B cell (primary cell): ENCODE measurements at regions not wholly inside any gene's neighbourhood (a gene's known extent, or its start where the extent isn't known, plus 50 kb on each side); places are given as distances from the start of the nearest gene placed in this dataset.

Experiments
- ATAC-seq: fragments of 200-7000 bp; cut with Tn5 transposase; one replicate; pipeline ENCODE4 v1.10.0; 2021; ENCODE audit warnings: low read depth, mild to moderate bottlenecking, moderate number of reproducible peaks, moderate library complexity
- CTCF ChIA-PET: fragments of 350-600 bp; sonication (Branson Sonifier 250); formaldehyde crosslinking; loops from one replicate; lab custom pipeline; 2021; ENCODE audit warnings: antibody characterized with exemption, inconsistent platforms; lab: Charles Lee
- POLR2A ChIA-PET: fragments of 350-600 bp; sonication (Branson Sonifier 250); formaldehyde crosslinking; loops from one replicate; lab custom pipeline; 2021; ENCODE audit warnings: antibody characterized with exemption; lab: Charles Lee
- DNase-seq: peaks from one replicate; pipeline ENCODE4 v3.0.0; 2013
- H2AFZ ChIP-seq: 2 replicates; pipeline ENCODE4 v1.6.1; 2012; ENCODE audit warnings: mild to moderate bottlenecking, low read depth, low read length; ENCODE audit not compliant: insufficient read depth, poor library complexity, severe bottlenecking
- H3K27ac ChIP-seq, 2 donors: 1 replicate in 1 of 2; 2 replicates in 1 of 2; pipeline ENCODE4 v1.5.1; 2012 to 2013; ENCODE audit warnings: low read length in 2 of 2, mild to moderate bottlenecking in 2 of 2, moderate library complexity in 1 of 2
- H3K27me3 ChIP-seq, 4 experiments: fragments of 200-600 bp in 1 of 4; sonication (generic) in 1 of 4; replicated peaks in 1 of 4; 1 replicate in 2 of 4; 2 replicates in 2 of 4; pipeline versions ENCODE4 v1.6.1 to v1.7.0; 2013 to 2016; ENCODE audit warnings: low read length in 3 of 4, mild to moderate bottlenecking in 2 of 4, mixed read lengths in 1 of 4, moderate library complexity in 1 of 4; ENCODE audit not compliant: insufficient read depth in 4 of 4, control insufficient read depth in 3 of 4; ENCODE audit errors: control extremely low read depth in 1 of 4
- H3K36me3 ChIP-seq, 2 experiments: replicated peaks in 1 of 2; 1 replicate in 1 of 2; 2 replicates in 1 of 2; pipeline versions ENCODE4 v1.6.1 to v1.7.1; 2013; ENCODE audit warnings: low read length in 1 of 2; ENCODE audit not compliant: insufficient read depth in 2 of 2, control insufficient read depth in 1 of 2; ENCODE audit errors: control extremely low read depth in 1 of 2, extremely low read depth in 1 of 2
- H3K4me1 ChIP-seq, 2 donors: fragments of 200-600 bp in 1 of 2; sonication (generic) in 1 of 2; 1 replicate in 1 of 2; 2 replicates in 1 of 2; pipeline versions ENCODE4 v1.5.1 to v1.6.1; 2013 to 2017; ENCODE audit warnings: low read length in 2 of 2; ENCODE audit not compliant: control insufficient read depth in 2 of 2, insufficient read depth in 2 of 2
- H3K4me2 ChIP-seq: replicated peaks from 2 replicates; pipeline ENCODE3; 2012; ENCODE audit warnings: mild to moderate bottlenecking, low read depth, low read length; ENCODE audit not compliant: poor library complexity, severe bottlenecking
- H3K4me3 ChIP-seq, 5 experiments: fragments of 200-600 bp in 1 of 5; sonication (generic) in 1 of 5; 1 replicate in 3 of 5; 2 replicates in 2 of 5; pipeline versions ENCODE4 v1.5.1 to v1.7.0; 2011 to 2016; ENCODE audit warnings: low read length in 4 of 5, mild to moderate bottlenecking in 4 of 5, low read depth in 2 of 5, control low read depth in 1 of 5, moderate library complexity in 1 of 5; ENCODE audit not compliant: insufficient read depth in 1 of 5; ENCODE audit errors: control extremely low read depth in 1 of 5, extremely low read depth in 1 of 5
- H3K79me2 ChIP-seq: fragments of 200-600 bp; sonication (generic); one replicate; pipeline ENCODE4 v1.6.0; 2016; ENCODE audit warnings: low read length; ENCODE audit not compliant: control insufficient read depth, insufficient read depth
- H3K9ac ChIP-seq: fragments of 200-600 bp; sonication (generic); 2 replicates; pipeline ENCODE4 v1.6.1; 2017; ENCODE audit warnings: mild to moderate bottlenecking, low read length, moderate library complexity
- H3K9me3 ChIP-seq, 3 donors: one replicate each; pipeline versions ENCODE4 v1.6.1 to v1.7.1; 2013; ENCODE audit warnings: low read length in 2 of 3; ENCODE audit not compliant: control insufficient read depth in 2 of 3, insufficient read depth in 1 of 3; ENCODE audit errors: control extremely low read depth in 1 of 3
- H4K20me1 ChIP-seq: 2 replicates; pipeline ENCODE4 v1.6.0; 2012; ENCODE audit warnings: mild to moderate bottlenecking, low read length; ENCODE audit not compliant: insufficient read depth, control insufficient read depth, poor library complexity, severe bottlenecking
- H3K27ac Mint-ChIP-seq: one replicate; pipeline ENCODE4 v1.8.0; 2021; ENCODE audit warnings: mixed read lengths
- H3K27me3 Mint-ChIP-seq: one replicate; pipeline ENCODE4 v1.8.0; 2021; ENCODE audit warnings: mixed read lengths
- H3K4me1 Mint-ChIP-seq: one replicate; pipeline ENCODE4 v1.8.0; 2021; ENCODE audit warnings: mixed read lengths
- H3K4me3 Mint-ChIP-seq: one replicate; pipeline ENCODE4 v1.8.0; 2021; ENCODE audit warnings: mixed read lengths
- H3K9me3 Mint-ChIP-seq: one replicate; pipeline ENCODE4 v1.8.0; 2022; ENCODE audit warnings: mixed read lengths; ENCODE audit not compliant: insufficient read depth
- CTCF ChIP-seq: fragments of 200-600 bp; IDR thresholded peaks from one replicate; pipeline ENCODE4 v1.8.0; 2022; ENCODE audit warnings: antibody characterized with exemption, mild to moderate bottlenecking
- EZH2 ChIP-seq: IDR thresholded peaks from 2 replicates; pipeline ENCODE4 v1.6.1; 2012; ENCODE audit warnings: borderline replicate concordance, low read depth, mild to moderate bottlenecking, moderate library complexity, low read length; ENCODE audit not compliant: insufficient read depth, poor library complexity, severe bottlenecking
- WGBS: methylation state at CpG from one replicate; pipeline ENCODE4 v1.1.5; 2013; ENCODE audit warnings: missing lambda C conversion rate; ENCODE audit not compliant: insufficient coverage; 5-methylcytosine and 5-hydroxymethylcytosine counted together
- intact Hi-C: fragments of 100-400 bp; cut with micrococcal nuclease; formaldehyde crosslinking; loops from one replicate; pipeline ENCODE4 v1.10.0; 2022

- Mint-ChIP-seq H3K27me3 (no peaks in the 10 kb centered on the region), H3K9me3 (no peaks in the 10 kb centered on the region), H3K4me3 (no peak overlapping the region), H3K27ac (no peak overlapping the region), H3K4me1 (no peaks in the 10 kb centered on the region)
- Histone ChIP-seq H3K27ac (no peak overlapping the region), H3K36me3 (no peaks in the 10 kb centered on the region), H3K9me3 (no peaks in the 10 kb centered on the region), H3K4me3 (no peak overlapping the region), H2AFZ (no peak overlapping the region), H3K4me1 (no peaks in the 10 kb centered on the region), H3K4me2 (no peak overlapping the region), H3K27me3 (no peaks in the 10 kb centered on the region), H4K20me1 (no peaks in the 10 kb centered on the region), H3K9ac (no peak overlapping the region), H3K79me2 (no peaks in the 10 kb centered on the region)
- POLR2A ChIA-PET, result no interaction called here
- ATAC-seq (no peak), DNase-seq (no peak)
- TF ChIP-seq EZH2, result no peak
- TF ChIP-seq CTCF, result no peak
- intact Hi-C loops, result no loop called here
- CTCF ChIA-PET, result no interaction called here
Observed at GRCh38 chr4:119858176-119858575, 208.5 kb downstream of the MAD2L1 start.

- intact Hi-C loops, result no loop called here
- DNase-seq, result no peak
Observed at GRCh38 chr4:119854364-119854763, 212.3 kb downstream of the MAD2L1 start.

More at GRCh38 chr4:119854364-119854763, 212.3 kb downstream of the MAD2L1 start:
- POLR2A ChIA-PET, result no interaction called here
- H3K4me2 ChIP-seq, result no peak overlapping the region
- WGBS, result no CpG with 5 or more reads among the region's 1 CpG
- H3K27ac Mint-ChIP-seq, result no peak overlapping the region
- H2AFZ ChIP-seq, result no peak overlapping the region
- TF ChIP-seq EZH2 (no peak), CTCF (no peak)
- CTCF ChIA-PET, result no interaction called here
- H3K27ac ChIP-seq, result no peak overlapping the region
- H3K27me3 ChIP-seq, result no peaks in the 10 kb centered on the region
- no peaks in the 10 kb centered on the region for H3K9me3 Mint-ChIP-seq
- H3K4me3 ChIP-seq, result no peak overlapping the region
- H3K4me1 ChIP-seq, result no peaks in the 10 kb centered on the region
- no peaks in the 10 kb centered on the region for H3K79me2 ChIP-seq
- H4K20me1 ChIP-seq, result no peaks in the 10 kb centered on the region
- no peak overlapping the region for H3K4me3 Mint-ChIP-seq
- H3K27me3 Mint-ChIP-seq, result peaks cover 4% of the 10 kb centered on the region
- no peaks in the 10 kb centered on the region for H3K36me3 ChIP-seq
- H3K9me3 ChIP-seq, result no peaks in the 10 kb centered on the region
- no peaks in the 10 kb centered on the region for H3K4me1 Mint-ChIP-seq
- no peak for ATAC-seq
- no peak overlapping the region for H3K9ac ChIP-seq
